WTC11 (cell line): ENCODE measurements at regions not wholly inside any gene's neighbourhood (a gene's known extent, or its start where the extent isn't known, plus 50 kb on each side); places are given as distances from the start of the nearest gene placed in this dataset.

Experiments
- ATAC-seq: fragments of 200-7000 bp; cut with Tn5 transposase; 2 replicates; pipeline ENCODE4 v1.10.0; 2021; ENCODE audit warnings: mild to moderate bottlenecking, moderate library complexity
- CTCF ChIA-PET: fragments of 300-600 bp; sonication (Branson Sonifier 250); formaldehyde crosslinking; loops from one replicate; lab custom pipeline; 2021; ENCODE audit warnings: antibody characterized with exemption; lab: Charles Lee
- POLR2A ChIA-PET: fragments of 350-600 bp; sonication (Branson Sonifier 250); formaldehyde crosslinking; loops from one replicate; lab custom pipeline; 2021; ENCODE audit warnings: antibody characterized with exemption; lab: Charles Lee
- DNase-seq: peaks from one replicate; pipeline ENCODE4 v3.0.0; 2021; ENCODE audit warnings: low spot score
- H3K27ac Mint-ChIP-seq: 2 replicates; pipeline ENCODE4 v1.8.0; 2021; ENCODE audit warnings: mixed read lengths
- H3K27me3 Mint-ChIP-seq: 2 replicates; pipeline ENCODE4 v1.8.0; 2021; ENCODE audit warnings: low read depth, mild to moderate bottlenecking, moderate library complexity, mixed read lengths
- H3K36me3 Mint-ChIP-seq: 2 replicates; pipeline ENCODE4 v1.8.0; 2021; ENCODE audit warnings: mixed read lengths
- H3K4me1 Mint-ChIP-seq: 2 replicates; pipeline ENCODE4 v1.8.0; 2022; ENCODE audit warnings: mixed read lengths
- H3K4me3 Mint-ChIP-seq: 2 replicates; pipeline ENCODE4 v1.8.0; 2021; ENCODE audit warnings: mild to moderate bottlenecking, moderate library complexity, mixed read lengths
- H3K9me3 Mint-ChIP-seq: 2 replicates; pipeline ENCODE4 v1.8.0; 2021; ENCODE audit warnings: mixed read lengths
- ARID4B ChIP-seq: sonication (generic); formaldehyde crosslinking; IDR thresholded peaks from 2 replicates; pipeline ENCODE4 v1.8.0; 2023; ENCODE audit warnings: missing genetic modification reagents, mild to moderate bottlenecking, borderline replicate concordance
- ATF2 ChIP-seq: sonication (generic); formaldehyde crosslinking; IDR thresholded peaks from 2 replicates; pipeline ENCODE4 v1.8.1; 2022; ENCODE audit warnings: low read depth, missing genetic modification reagents, borderline replicate concordance
- EMX1 ChIP-seq: fragments of 250-450 bp; sonication (Bioruptor Pico); IDR thresholded peaks from 2 replicates; pipeline ENCODE4 v1.8.0; 2021; ENCODE audit warnings: mild to moderate bottlenecking
- FOXP1 ChIP-seq: sonication (generic); formaldehyde crosslinking; IDR thresholded peaks from 2 replicates; pipeline ENCODE4 v1.8.0; 2022; ENCODE audit warnings: missing genetic modification reagents, mild to moderate bottlenecking, moderate library complexity, borderline replicate concordance
- GABPB1 ChIP-seq: sonication (generic); formaldehyde crosslinking; IDR thresholded peaks from 2 replicates; pipeline ENCODE4 v1.8.1; 2023; ENCODE audit warnings: mild to moderate bottlenecking, missing genetic modification reagents
- IRF2 ChIP-seq: sonication (generic); formaldehyde crosslinking; IDR thresholded peaks from 2 replicates; pipeline ENCODE4 v1.8.0; 2022; ENCODE audit warnings: low read depth, missing genetic modification reagents, borderline replicate concordance
- KAT7 ChIP-seq: sonication (generic); formaldehyde crosslinking; IDR thresholded peaks from 2 replicates; pipeline ENCODE4 v1.8.1; 2023; ENCODE audit warnings: missing genetic modification reagents, mild to moderate bottlenecking, borderline replicate concordance
- PREB ChIP-seq: sonication (generic); formaldehyde crosslinking; IDR thresholded peaks from 2 replicates; pipeline ENCODE4 v1.8.1; 2022; ENCODE audit warnings: mild to moderate bottlenecking, missing genetic modification reagents, moderate library complexity, borderline replicate concordance
- SMAD4 ChIP-seq: sonication (generic); formaldehyde crosslinking; IDR thresholded peaks from 2 replicates; pipeline ENCODE4 v1.8.0; 2022; ENCODE audit warnings: mild to moderate bottlenecking, missing genetic modification reagents
- STAT6 ChIP-seq: sonication (generic); formaldehyde crosslinking; conservative IDR thresholded peaks from 2 replicates; pipeline ENCODE4 v1.8.1; 2023; ENCODE audit warnings: mild to moderate bottlenecking, low read depth, missing genetic modification reagents, moderate library complexity
- TEAD4 ChIP-seq: sonication (generic); formaldehyde crosslinking; IDR thresholded peaks from 2 replicates; pipeline ENCODE4 v1.8.0; 2022; ENCODE audit warnings: mild to moderate bottlenecking, missing genetic modification reagents
- TP53 ChIP-seq: sonication (generic); formaldehyde crosslinking; IDR thresholded peaks from 2 replicates; pipeline ENCODE4 v1.8.1; 2023; ENCODE audit warnings: mild to moderate bottlenecking, missing genetic modification reagents
- ZNF219 ChIP-seq: sonication (generic); formaldehyde crosslinking; IDR thresholded peaks from 2 replicates; pipeline ENCODE4 v1.8.0; 2023; ENCODE audit warnings: missing genetic modification reagents, mild to moderate bottlenecking, borderline replicate concordance
- ZNF263 ChIP-seq: sonication (generic); formaldehyde crosslinking; IDR thresholded peaks from 2 replicates; pipeline ENCODE4 v1.8.1; 2022; ENCODE audit warnings: low read depth, mild to moderate bottlenecking, moderate library complexity, missing genetic modification reagents
- ZNF396 ChIP-seq: fragments of 250-450 bp; sonication (Bioruptor Pico); IDR thresholded peaks from 2 replicates; pipeline ENCODE4 v1.8.0; 2021; ENCODE audit warnings: mild to moderate bottlenecking, moderate library complexity, borderline replicate concordance
- TF ChIP-seq, protein P1 (sequence below): sonication (generic); formaldehyde crosslinking; IDR thresholded peaks from 2 replicates; pipeline ENCODE4 v1.8.0; 2023; ENCODE audit warnings: mild to moderate bottlenecking, missing genetic modification reagents

DNA sequence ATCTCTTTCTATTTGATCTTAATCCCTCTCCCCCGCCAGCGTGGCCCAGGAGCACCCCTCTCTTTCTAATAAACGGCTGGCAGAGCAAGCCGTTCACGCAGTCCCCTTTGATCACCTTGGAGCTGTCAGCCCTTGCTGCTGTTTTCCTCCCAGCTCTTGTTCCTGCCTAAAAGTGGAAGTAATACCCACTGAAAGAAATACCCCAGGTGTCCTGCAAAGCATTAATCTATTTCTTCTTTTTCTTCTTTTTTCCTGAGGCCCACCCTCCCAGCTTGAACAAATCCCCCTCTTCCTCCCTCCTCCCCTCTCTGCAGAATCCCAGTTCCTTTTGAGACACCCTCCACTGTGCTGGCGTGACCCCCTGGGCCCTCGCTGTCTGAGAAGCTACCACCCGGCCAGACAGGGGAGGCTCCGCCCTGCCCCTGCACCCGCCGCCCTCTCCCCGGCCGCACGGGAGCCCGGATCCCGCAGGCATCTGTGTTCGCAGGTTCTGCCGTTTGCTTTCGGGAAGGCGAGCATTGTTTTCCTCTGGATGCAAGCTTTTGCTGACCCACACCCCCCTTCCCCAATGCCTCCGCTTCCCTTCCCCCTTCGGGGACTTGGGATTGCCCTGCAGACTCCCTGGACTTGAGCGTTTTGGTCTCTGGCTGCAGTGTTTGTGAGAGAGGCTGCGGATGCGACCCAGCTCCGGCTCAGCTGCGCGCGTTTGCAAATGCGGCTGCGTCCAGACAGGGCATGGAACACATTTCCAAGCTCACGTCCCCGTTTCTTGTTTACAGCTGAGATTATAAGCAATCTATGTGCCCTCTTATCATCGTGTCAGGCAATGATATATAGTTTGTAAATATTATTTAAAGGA is 631.5 kb downstream of the NYAP2 start (continued):
- TF ChIP-seq, protein P1, sequence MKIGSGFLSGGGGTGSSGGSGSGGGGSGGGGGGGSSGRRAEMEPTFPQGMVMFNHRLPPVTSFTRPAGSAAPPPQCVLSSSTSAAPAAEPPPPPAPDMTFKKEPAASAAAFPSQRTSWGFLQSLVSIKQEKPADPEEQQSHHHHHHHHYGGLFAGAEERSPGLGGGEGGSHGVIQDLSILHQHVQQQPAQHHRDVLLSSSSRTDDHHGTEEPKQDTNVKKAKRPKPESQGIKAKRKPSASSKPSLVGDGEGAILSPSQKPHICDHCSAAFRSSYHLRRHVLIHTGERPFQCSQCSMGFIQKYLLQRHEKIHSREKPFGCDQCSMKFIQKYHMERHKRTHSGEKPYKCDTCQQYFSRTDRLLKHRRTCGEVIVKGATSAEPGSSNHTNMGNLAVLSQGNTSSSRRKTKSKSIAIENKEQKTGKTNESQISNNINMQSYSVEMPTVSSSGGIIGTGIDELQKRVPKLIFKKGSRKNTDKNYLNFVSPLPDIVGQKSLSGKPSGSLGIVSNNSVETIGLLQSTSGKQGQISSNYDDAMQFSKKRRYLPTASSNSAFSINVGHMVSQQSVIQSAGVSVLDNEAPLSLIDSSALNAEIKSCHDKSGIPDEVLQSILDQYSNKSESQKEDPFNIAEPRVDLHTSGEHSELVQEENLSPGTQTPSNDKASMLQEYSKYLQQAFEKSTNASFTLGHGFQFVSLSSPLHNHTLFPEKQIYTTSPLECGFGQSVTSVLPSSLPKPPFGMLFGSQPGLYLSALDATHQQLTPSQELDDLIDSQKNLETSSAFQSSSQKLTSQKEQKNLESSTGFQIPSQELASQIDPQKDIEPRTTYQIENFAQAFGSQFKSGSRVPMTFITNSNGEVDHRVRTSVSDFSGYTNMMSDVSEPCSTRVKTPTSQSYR (CRISPR knock-in tag), result peak; percentile 42; the same call in 1 of the 2 replicates
- peak; percentile 61 for TF ChIP-seq GABPB1 (CRISPR knock-in tag)
- TF ChIP-seq ATF2 (CRISPR knock-in tag), result no peak
- peak; percentile 76; the same call in 1 of the 2 replicates for TF ChIP-seq TP53 (CRISPR knock-in tag)
- no peak for TF ChIP-seq FOXP1
- TF ChIP-seq ZNF263 (CRISPR knock-in tag), result no peak
- TF ChIP-seq TEAD4, result no peak
- no peak for TF ChIP-seq IRF2 (CRISPR knock-in tag)
- 0 out of 2 replicates have a peak, but pooled peaks have one; percentile 29 for TF ChIP-seq SMAD4 (CRISPR knock-in tag)
- no peak for TF ChIP-seq EMX1 (CRISPR knock-in tag)
- TF ChIP-seq ZNF396 (CRISPR knock-in tag), result no peak

DNA sequence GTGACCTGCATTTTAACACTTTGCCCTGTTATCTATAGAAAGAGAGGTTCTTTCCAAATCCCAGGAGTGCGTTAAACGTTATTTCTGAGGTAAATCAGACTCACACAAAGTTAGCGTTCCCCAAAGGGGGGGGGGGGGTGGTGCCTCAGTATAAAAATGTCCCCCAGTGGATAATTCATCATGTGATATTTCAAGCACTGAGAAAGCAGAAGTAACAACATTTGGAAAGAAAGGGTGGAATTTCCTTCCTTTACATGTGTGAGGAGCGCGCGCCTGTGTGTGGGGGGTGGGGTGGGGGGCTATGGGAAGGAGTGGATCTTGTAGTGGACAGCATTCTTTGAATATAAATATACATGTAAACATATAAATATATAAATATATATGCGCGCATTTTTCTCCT is 630.9 kb downstream of the NYAP2 start:
- Mint-ChIP-seq H3K36me3 (no peaks in the 10 kb centered on the region), H3K27me3 (no peaks in the 10 kb centered on the region), H3K9me3 (0 out of 2 replicates have a peak, but pooled peaks cover 3% of the 10 kb centered on the region), H3K4me3 (peak overlapping the region; percentile 83), H3K4me1 (peaks cover 26% of the 10 kb centered on the region), H3K27ac (no peak overlapping the region; the same call in 1 of the 2 replicates)
- DNase-seq, result no peak
- POLR2A ChIA-PET, result no interaction called here
- TF ChIP-seq TP53 (CRISPR knock-in tag), result no peak
- TF ChIP-seq STAT6 (CRISPR knock-in tag), result no peak
- no peak for TF ChIP-seq ARID4B (CRISPR knock-in tag)
- TF ChIP-seq ZNF219 (CRISPR knock-in tag), result no peak
- TF ChIP-seq PREB, result no peak
- no peak for TF ChIP-seq KAT7 (CRISPR knock-in tag)
- TF ChIP-seq TEAD4, result no peak
- CTCF ChIA-PET, result interaction anchor here (0.7 to 1.1 kb wide), 2 partner anchors 169 to 363 kb away, joined by 3 read pairs; no protein-coding TSS in a partner anchor
- ATAC-seq, result no peak
